NT2/D1 (cell line): ENCODE measurements at regions not wholly inside any gene's neighbourhood (a gene's known extent, or its start where the extent isn't known, plus 50 kb on each side); places are given as distances from the start of the nearest gene placed in this dataset.
"Not testable (repeated sequence)": the region's sequence is repeated elsewhere in the genome, so short reads cannot be mapped to it uniquely, and the experiment has no call there.

Source experiments
- DNase-seq: peaks from one replicate; pipeline ENCODE4 v3.0.0-alpha.2; 2011; ENCODE audit warnings: low read depth, low spot score
- H3K27me3 ChIP-seq: 2 replicates; pipeline ENCODE4 v1.6.0; 2011; ENCODE audit warnings: mild to moderate bottlenecking; ENCODE audit not compliant: insufficient read length, insufficient read depth
- H3K36me3 ChIP-seq: 2 replicates; pipeline ENCODE4 v1.6.1; 2011; ENCODE audit warnings: mild to moderate bottlenecking, low read length, mixed read lengths; ENCODE audit not compliant: insufficient read depth, insufficient read length
- H3K4me1 ChIP-seq: 2 replicates; pipeline ENCODE4 v1.5.1; 2011; ENCODE audit not compliant: insufficient read depth, insufficient read length
- H3K4me3 ChIP-seq: 2 replicates; pipeline ENCODE4 v1.5.1; 2011; ENCODE audit warnings: low read depth; ENCODE audit not compliant: insufficient read length
- H3K9ac ChIP-seq: 2 replicates; pipeline ENCODE4 v1.6.0; 2011; ENCODE audit warnings: low read depth; ENCODE audit not compliant: insufficient read length
- H3K9me3 ChIP-seq: 2 replicates; pipeline ENCODE4 v1.5.1; 2011; ENCODE audit warnings: mild to moderate bottlenecking, low read length; ENCODE audit not compliant: insufficient read depth
- SUZ12 ChIP-seq: IDR thresholded peaks from 2 replicates; pipeline ENCODE4 v1.6.1; 2011; ENCODE audit not compliant: insufficient read length, insufficient read depth; ENCODE audit errors: extremely low read depth
- YY1 ChIP-seq: IDR thresholded peaks from 2 replicates; pipeline ENCODE4 v1.6.1; 2011; ENCODE audit not compliant: insufficient read length, insufficient read depth
- ZNF274 ChIP-seq: IDR thresholded peaks from 2 replicates; pipeline ENCODE4 v1.6.1; 2011; ENCODE audit warnings: mild to moderate bottlenecking, low read depth, low read length

DNA sequence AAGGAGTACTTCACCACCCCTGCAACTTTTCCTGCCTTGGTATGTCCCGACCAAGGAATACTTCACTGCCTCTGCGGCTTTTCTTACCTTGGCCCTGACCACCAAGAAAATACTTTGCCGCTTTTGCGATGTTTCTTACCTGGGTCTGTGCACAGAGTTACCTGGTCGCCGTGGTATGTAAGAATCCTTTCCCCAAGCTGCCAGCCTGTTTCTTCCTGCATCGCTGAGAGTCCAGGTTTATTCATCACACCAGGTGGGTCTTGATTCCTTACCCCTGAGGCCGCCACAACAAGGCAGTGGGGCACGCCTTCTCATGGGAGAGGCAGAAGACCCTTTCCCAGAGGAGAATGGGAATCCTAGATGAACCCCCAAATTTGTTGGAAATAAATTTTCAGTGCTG is 511.3 kb downstream of the EDEM1 start:
- TF ChIP-seq YY1 (no peak), SUZ12 (no peak), ZNF274 (no peak)
- Histone ChIP-seq H3K36me3 (no peaks in the 10 kb centered on the region), H3K4me1 (no peaks in the 10 kb centered on the region), H3K27me3 (no peaks in the 10 kb centered on the region), H3K9me3 (no peaks in the 10 kb centered on the region), H3K4me3 (no peak overlapping the region), H3K9ac (no peak overlapping the region)
- DNase-seq, result no peak

DNA sequence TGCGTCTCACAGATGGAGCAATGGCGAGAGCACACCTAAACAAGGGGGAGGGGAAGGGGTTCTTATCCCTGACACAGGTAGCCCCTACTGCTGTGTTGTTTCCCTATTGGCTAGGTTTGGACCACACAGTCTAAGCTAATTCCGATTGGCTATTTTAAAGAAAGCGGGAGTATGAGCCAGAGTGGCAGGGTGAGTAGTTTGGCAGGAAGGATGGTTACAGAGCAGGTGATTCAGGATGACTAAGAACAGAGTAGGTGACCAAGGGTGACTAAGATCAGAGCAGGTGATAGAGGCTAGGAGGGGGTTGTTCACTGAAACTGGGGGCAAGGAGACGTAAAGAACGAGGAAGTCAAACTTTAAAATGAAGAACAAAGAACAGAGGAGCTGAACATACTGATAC is 511.8 kb downstream of the EDEM1 start:
- Histone ChIP-seq H3K9me3 (no peaks in the 10 kb centered on the region), H3K4me1 (no peaks in the 10 kb centered on the region), H3K27me3 (no peaks in the 10 kb centered on the region), H3K4me3 (no peak overlapping the region), H3K36me3 (no peaks in the 10 kb centered on the region), H3K9ac (no peak overlapping the region)
- TF ChIP-seq YY1 (no peak), ZNF274 (no peak), SUZ12 (no peak)
- no peak for DNase-seq

DNA sequence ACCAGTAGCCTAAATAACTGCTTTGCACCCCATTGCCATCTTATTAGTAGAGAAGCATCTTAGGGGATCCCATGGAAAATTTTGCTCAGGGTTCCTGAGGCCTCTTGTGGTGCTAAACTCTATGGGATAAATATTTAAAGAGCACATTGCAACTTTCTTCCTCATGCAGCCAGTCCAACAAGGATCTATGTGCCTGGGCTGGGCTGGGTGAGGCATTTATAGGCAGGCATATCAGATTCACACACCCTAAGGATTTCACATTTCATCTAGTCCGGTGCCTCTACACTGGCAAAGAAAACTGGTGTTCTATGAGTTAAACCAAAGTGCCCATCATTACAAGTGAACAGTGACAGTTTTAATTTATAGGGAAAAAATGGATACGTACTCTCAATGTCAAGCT is 512.3 kb downstream of the EDEM1 start:
- no peak for DNase-seq
- H3K27me3 ChIP-seq, result no peaks in the 10 kb centered on the region
- H3K9ac ChIP-seq, result no peak overlapping the region
- no peaks in the 10 kb centered on the region for H3K36me3 ChIP-seq
- no peak overlapping the region for H3K4me3 ChIP-seq
- TF ChIP-seq ZNF274 (no peak), SUZ12 (no peak), YY1 (no peak)
- no peaks in the 10 kb centered on the region for H3K4me1 ChIP-seq
- no peaks in the 10 kb centered on the region for H3K9me3 ChIP-seq

DNA sequence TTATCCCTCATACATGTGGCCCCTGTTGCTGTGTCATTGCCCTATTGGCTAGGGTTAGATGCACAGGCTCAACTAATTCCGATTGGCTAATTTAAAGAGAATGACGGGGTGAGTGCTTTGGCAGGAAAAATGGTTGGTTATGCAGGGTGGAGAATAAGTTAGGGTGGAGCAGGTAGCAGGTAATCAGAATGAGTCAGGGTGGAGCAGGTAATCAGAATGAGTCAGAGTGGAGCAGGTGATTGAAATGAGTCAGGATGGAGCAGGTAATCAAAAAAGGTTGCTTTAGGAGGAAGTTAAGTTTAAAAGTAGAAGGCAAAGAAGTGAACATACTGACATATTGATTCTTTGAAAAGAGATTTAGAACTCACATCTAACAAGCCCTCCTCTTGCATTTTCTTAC is 513.5 kb downstream of the EDEM1 start:
- H3K9ac ChIP-seq, H3K27me3 ChIP-seq, H3K4me3 ChIP-seq, H3K9me3 ChIP-seq, H3K36me3 ChIP-seq, H3K4me1 ChIP-seq, DNase-seq: not testable (repeated sequence)

DNA sequence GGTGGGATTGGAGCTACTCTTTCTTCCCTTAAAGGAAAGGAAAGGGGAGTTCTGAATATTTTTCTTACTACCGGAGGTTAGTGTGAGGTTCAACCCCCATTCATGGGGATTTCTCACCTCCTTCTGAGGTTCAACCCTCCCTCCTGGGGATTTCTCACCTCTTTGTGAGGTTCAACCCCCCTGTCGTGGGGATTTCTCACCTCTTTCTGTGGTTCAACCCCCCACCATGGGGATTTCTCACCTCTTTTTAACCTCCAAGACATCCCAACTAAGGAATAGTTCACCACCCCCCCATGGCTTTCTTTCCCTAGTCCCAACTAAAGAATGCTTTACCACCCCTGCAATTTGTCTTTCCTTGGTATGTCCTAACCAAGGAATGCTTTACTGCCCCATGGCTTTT is 520.3 kb downstream of the EDEM1 start:
- no peak overlapping the region for H3K4me3 ChIP-seq
- no peak for DNase-seq
- H3K27me3 ChIP-seq, result no peaks in the 10 kb centered on the region
- TF ChIP-seq SUZ12, result no peak
- no peak for TF ChIP-seq YY1
- TF ChIP-seq ZNF274, result no peak
- H3K36me3 ChIP-seq, result no peaks in the 10 kb centered on the region
- H3K9ac ChIP-seq, result no peak overlapping the region
- H3K9me3 ChIP-seq, result peaks cover 48% of the 10 kb centered on the region
- no peaks in the 10 kb centered on the region for H3K4me1 ChIP-seq

DNA sequence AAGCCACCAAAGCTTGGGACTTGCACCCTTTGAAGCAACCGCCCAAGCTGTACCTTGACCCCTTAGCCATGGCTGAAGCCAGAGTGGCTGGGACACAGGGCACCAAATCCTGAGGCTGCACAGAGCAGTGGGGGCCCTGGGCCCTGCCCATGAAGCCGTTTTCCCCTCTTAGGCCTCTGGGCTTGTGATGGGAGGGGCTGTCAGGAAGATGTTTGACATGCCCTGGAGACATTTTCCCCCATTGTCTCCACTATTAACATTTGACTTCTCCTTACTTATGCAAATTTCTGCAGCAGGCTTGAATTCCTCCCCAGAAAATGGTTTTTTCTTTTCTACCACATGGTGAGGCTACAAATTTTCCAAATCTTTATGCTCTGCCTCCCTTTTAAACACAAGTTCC is 522.2 kb downstream of the EDEM1 start:
- DNase-seq, result peak; percentile 87
- H3K36me3 ChIP-seq, result no peaks in the 10 kb centered on the region
- no peak for TF ChIP-seq ZNF274
- no peak for TF ChIP-seq YY1
- TF ChIP-seq SUZ12, result no peak
- H3K4me3 ChIP-seq, result no peak overlapping the region
- no peaks in the 10 kb centered on the region for H3K27me3 ChIP-seq
- no peaks in the 10 kb centered on the region for H3K4me1 ChIP-seq
- H3K9ac ChIP-seq, result no peak overlapping the region
- H3K9me3 ChIP-seq, result peaks cover 67% of the 10 kb centered on the region

DNA sequence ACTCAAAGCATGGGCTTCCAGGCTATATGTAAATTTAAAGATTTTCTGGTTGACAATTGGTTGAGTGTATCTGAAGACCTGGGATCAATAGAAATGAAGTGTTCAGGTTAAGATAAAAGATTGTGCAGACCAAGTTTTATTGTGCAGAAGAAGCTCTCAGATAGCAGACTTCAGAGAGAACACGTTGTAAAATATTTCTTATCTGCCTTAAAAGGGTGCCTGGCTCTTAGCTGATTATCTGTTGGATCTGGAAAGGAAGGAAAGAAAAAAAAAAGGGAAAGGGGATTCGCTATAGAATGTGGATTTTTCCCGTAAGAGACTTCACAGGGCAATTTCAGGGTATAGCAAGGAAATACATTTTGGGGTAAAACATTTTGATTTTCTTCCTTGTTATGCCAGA is 523.2 kb downstream of the EDEM1 start:
- TF ChIP-seq SUZ12, result no peak
- H3K9ac ChIP-seq, result no peak overlapping the region
- no peak for DNase-seq

DNA sequence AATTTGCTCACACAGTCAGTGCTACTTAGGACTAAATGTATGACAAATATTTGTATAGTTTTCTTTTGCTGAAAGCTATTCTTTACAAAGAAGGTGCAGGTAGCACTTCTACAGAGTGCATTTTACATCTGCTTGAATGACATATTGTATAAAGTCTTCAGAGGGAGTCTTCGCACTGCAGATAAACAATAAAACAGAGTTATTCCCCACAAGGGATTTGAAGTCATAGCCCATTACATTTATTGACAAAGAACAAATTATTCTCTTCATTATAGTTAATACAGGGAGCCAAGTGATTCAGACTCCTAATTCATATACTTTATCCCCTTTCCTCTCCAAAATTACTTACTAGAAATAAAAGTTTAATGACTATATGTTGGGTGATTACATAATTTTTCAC is 529.7 kb downstream of the EDEM1 start:
- H3K4me1 ChIP-seq, result no peaks in the 10 kb centered on the region
- TF ChIP-seq ZNF274 (no peak), YY1 (no peak), SUZ12 (no peak)
- no peak overlapping the region for H3K9ac ChIP-seq
- H3K4me3 ChIP-seq, result no peak overlapping the region
- H3K36me3 ChIP-seq, result no peaks in the 10 kb centered on the region
- no peak for DNase-seq
- peaks cover 38% of the 10 kb centered on the region for H3K9me3 ChIP-seq
- no peaks in the 10 kb centered on the region for H3K27me3 ChIP-seq

More for the DNA sequence above, 523.2 kb downstream of the EDEM1 start:
- H3K4me1 ChIP-seq, result no peaks in the 10 kb centered on the region
- no peak overlapping the region for H3K4me3 ChIP-seq
- H3K36me3 ChIP-seq, result no peaks in the 10 kb centered on the region
- H3K9me3 ChIP-seq, result peaks cover 77% of the 10 kb centered on the region
- H3K27me3 ChIP-seq, result no peaks in the 10 kb centered on the region

DNA sequence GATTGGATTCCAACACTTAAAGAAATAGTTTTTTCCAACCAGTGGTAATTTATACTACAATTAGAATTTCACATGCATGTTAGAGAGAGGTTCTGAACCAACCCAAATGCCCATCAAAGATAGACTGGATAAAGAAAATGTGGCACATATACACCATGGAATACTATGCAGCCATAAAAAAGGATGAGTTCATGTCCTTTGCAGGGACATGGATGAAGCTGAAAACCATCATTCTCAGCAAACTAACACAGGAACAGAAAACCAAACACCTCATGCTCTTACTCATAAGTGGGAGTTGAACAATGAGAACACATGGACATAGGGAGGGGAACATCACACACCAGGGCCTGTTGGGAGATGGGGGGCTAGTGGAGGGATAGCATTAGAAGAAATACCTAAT is 532.2 kb downstream of the EDEM1 start:
- not testable (repeated sequence) for H3K36me3 ChIP-seq, H3K4me1 ChIP-seq, DNase-seq, H3K4me3 ChIP-seq, H3K9ac ChIP-seq, H3K27me3 ChIP-seq
- peaks cover 14% of the 10 kb centered on the region; the same call in 1 of the 2 replicates for H3K9me3 ChIP-seq
